ENCODE measurements at regions not wholly inside any gene's neighbourhood (a gene's known extent, or its start where the extent isn't known, plus 50 kb on each side); places are given as distances from the start of the nearest gene placed in this dataset.
A peak's percentile ranks its signal among the peaks of the same experiment; 100 is the strongest.

DNA sequence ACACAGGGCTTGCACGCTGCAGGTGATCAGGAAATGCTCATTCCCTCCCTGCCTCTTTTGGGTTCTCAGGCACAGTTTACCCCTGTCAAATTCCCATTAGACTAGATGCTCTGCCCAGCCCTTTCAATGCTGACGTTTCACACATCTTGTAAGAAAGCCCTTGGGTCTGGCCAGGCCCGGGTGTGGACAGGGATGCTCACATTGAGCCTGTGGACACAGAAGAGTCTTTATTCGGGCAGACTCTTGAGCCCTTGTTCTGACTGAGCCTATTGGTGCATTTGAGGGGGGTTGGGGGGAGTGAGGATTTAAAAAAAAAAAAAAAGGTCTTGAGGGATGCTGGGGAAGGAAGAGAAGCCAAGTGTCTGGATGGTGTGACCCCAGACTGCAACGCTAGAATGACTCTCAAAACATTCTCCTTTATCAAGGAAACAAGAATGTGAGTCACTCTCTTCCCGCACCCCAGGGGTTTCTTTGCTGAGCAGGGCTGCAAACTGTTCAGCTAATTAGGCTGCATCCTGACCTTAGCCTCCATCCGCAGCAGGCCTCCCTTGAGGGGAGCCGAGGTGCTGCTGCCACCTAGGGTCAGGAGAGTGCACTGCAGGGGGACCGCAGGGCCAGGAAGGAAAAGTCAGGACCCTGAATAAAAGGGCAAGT, 53.6 kb upstream of the TMEM72 start (continued):
- TF ChIP-seq ILF3 (IDR thresholded peaks at IDR 0.05; ENCODE audit: borderline replicate concordance) (no peak), ZNF133 (CRISPR knock-in tag; IDR thresholded peaks at IDR 0.05) (no peak), BRCA1 (IDR thresholded peaks at IDR 0.05) (no peak), BRCA1 (CRISPR knock-in tag; IDR thresholded peaks at IDR 0.05) (no peak), KLF16 (IDR thresholded peaks at IDR 0.05) (0 out of 2 replicates have a peak, but pooled peaks have one; percentile 66), TAF9B (IDR thresholded peaks at IDR 0.05; ENCODE audit: partially characterized antibody) (no peak), SP2 (IDR thresholded peaks at IDR 0.05; ENCODE audit: extremely low read depth, low read depth, low read length, poor library complexity, severe bottlenecking) (no peak), DACH1 (IDR thresholded peaks at IDR 0.05; ENCODE audit: partially characterized antibody) (no peak), ADNP (tag; IDR thresholded peaks at IDR 0.05) (no peak)
- TF ChIP-seq, protein P1, sequence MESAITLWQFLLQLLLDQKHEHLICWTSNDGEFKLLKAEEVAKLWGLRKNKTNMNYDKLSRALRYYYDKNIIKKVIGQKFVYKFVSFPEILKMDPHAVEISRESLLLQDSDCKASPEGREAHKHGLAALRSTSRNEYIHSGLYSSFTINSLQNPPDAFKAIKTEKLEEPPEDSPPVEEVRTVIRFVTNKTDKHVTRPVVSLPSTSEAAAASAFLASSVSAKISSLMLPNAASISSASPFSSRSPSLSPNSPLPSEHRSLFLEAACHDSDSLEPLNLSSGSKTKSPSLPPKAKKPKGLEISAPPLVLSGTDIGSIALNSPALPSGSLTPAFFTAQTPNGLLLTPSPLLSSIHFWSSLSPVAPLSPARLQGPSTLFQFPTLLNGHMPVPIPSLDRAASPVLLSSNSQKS (CRISPR knock-in tag; IDR thresholded peaks at IDR 0.05): no peak

DNA sequence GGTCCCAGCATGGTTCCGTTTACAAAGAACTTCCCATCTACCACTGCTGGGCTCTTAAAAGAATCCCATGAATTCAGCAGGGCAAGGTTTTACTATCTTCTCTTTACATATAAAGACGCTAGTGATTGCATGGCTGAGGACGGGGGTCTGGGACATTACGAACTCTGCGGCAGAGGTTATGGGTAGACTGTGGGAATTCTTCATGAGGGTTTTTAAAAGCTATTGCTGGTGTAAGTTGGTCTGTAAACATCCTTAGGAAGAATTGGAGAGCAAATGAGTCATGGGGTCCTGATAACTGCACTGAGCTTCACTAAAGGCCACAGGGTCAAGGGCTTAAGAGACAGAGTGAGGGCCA, 53.1 kb upstream of the TMEM72 start:
- ATAC-seq (no peak), DNase-seq (ENCODE audit: extremely low read depth in 1 of 4, low spot score in 3 of 4) (no peak), FAIRE-seq (no peak)
- peaks cover 3% of the 10 kb centered on the region for H4K20me1 ChIP-seq (replicated peaks; ENCODE audit: control insufficient read depth, insufficient read depth, low read length)
- no peaks in the 10 kb centered on the region for H3K9me3 ChIP-seq (replicated peaks; ENCODE audit: control insufficient read depth, insufficient read depth, low read depth, low read length)
- H3K9ac ChIP-seq (ENCODE audit: insufficient read depth in 1 of 2, low read depth in 2 of 2, low read length in 2 of 2): no peak overlapping the region
- H3K4me1 ChIP-seq (replicated peaks in 1 of 2; ENCODE audit: control insufficient read depth in 2 of 2, insufficient read depth in 2 of 2, low read length in 2 of 2): no peaks in the 10 kb centered on the region
- no peaks in the 10 kb centered on the region for H3K79me2 ChIP-seq (ENCODE audit: control insufficient read depth, insufficient read depth, low read length)
- TF ChIP-seq SIN3B (IDR thresholded peaks at IDR 0.05; ENCODE audit: low read depth) (no peak), EP300 (IDR thresholded peaks at IDR 0.05; ENCODE audit: low read length) (no peak), SNRNP70 (optimal IDR thresholded peaks at IDR 0.05; ENCODE audit: low read depth, low read length) (no peak), SREBF2 (CRISPR knock-in tag; IDR thresholded peaks at IDR 0.05) (no peak)
- H3K9me1 ChIP-seq (ENCODE audit: control insufficient read depth, insufficient read depth, low read length): no peaks in the 10 kb centered on the region
- intact Hi-C loops (cut with micrococcal nuclease): loop anchor here (5.0 kb wide), 1 partner anchor 471 kb away; the partner anchor contains the start of gene CXCL12
- 36% methylated on average over 5 of the region's 5 CpGs for WGBS (ENCODE audit: insufficient coverage, low coverage, missing lambda C conversion rate)
- no peak overlapping the region for H3K27ac ChIP-seq (ENCODE audit: extremely low read depth, low read depth, low read length)
- H2AFZ ChIP-seq (ENCODE audit: low read depth, low read length): no peak overlapping the region
- H3K27me3 ChIP-seq (ENCODE audit: control insufficient read depth in 2 of 2, insufficient read depth in 2 of 2, low read length in 2 of 2): peaks cover 0 to 14% of the 10 kb centered on the region in 2 experiments; a peak in 3 of 5 replicates
- ChIA-PET CTCF (ENCODE audit: low intra/inter-chr PET ratio) (interaction anchor here (0.9 kb wide), 1 partner anchor 1187 kb away, joined by 4 read pairs; no protein-coding TSS in a partner anchor), POLR2A (no interaction called here)
- in situ Hi-C loops (cut with MboI): no loop called here
- no peak overlapping the region for H3K4me2 ChIP-seq (ENCODE audit: insufficient read depth, low read length)
- BruUV-seq (replicated peaks): no TSS peak
- H3K36me3 ChIP-seq (ENCODE audit: control insufficient read depth, insufficient read depth, low read length): no peaks in the 10 kb centered on the region
- no peak overlapping the region for H3K4me3 ChIP-seq

Measured in K562 (cell line).